NCI-H2107 (cell line): ENCODE measurements at regions not wholly inside any gene's neighbourhood (a gene's known extent, or its start where the extent isn't known, plus 50 kb on each side); places are given as distances from the start of the nearest gene placed in this dataset.

Experiments
- DNase-seq: peaks from one replicate; lab custom pipeline; 2025; lab: John Stamatoyannopoulos, UW

- no peak for DNase-seq
Measured at GRCh38 chr15:66945842-66946241, 119.6 kb upstream of the SMAD3 start.

GRCh38 chr15:66946578-66947164 is 118.7 kb upstream of the SMAD3 start:
- DNase-seq = no peak

- DNase-seq = no peak
Measured at GRCh38 chr15:66947471-66947870, 117.9 kb upstream of the SMAD3 start.

DNA sequence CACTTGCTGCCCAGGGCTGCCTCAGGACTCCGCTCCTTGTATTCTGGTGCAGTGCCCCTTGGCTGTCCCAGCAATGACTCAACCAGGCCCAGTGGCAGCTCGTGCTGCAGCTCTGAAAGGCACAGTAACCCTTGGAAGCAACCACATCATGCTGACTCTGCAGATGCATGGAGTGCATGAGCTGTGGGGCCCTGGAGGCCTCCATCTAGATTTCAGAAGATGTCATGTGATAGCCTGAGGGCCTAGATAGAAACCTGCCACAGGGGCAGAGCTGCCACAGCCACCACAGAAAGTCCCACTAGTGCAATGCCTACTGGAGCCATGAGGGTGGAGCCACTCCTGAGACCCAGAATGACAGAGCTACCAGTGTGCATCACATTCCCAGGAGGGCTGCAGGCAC is 117.1 kb upstream of the SMAD3 start:
- DNase-seq = no peak

DNA sequence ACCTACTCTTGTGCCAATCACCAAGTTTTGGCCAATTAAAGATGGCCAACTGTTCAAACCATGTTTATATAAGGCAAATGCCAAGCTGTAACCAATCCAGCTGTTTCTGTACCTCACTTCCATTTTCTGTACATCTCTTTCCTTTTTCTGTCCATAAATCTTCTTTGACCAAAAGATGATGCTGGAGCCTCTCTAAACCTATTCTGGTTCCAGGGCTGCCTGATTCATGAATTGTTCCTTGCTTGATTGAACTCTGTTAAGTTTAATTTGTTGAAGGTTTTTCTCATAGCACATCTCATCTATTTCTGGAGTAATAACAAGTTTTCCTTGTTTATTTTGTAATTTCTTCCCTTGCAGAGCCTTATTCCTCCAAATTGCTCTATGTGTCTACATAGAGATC is 115.3 kb upstream of the SMAD3 start:
- no peak for DNase-seq

DNA sequence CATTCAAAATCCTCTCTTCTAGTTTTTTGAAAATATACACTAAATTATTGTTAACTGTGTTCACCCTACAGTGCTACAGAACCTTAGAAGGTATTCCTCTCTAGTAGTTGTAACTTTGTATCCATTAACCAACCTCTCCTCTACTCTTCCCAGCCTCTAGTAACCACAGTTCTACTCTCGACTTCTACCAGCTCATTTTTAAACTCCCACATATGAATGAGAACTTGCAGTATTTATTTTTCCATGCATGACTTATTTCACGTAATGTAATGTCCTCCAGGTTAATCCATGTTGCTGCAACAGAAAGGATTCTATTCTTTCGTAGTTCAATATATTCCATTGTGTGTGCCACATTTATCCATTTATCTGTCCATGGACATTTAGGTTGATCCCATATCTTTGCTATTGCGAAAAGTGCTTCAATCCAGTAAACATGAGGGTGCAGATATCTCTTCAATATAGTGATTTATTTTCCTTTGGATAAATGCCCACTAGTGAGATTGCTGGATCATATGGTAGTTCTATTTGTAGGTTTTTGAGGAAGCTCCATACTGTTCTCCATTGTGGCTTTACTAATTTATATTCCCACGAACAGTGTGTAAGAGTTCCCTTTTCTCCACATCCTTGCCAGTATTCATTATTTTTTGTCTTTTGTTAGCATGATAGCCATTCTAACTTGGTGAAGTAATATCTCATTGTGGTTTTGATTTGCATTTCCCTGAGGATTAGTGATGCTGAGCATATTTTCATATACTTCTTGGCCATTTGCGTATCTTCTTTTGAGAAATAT is 113.7 kb upstream of the SMAD3 start:
- DNase-seq = no peak

GRCh38 chr15:66952756-66953522 is 112.5 kb upstream of the SMAD3 start:
- DNase-seq = no peak

DNA sequence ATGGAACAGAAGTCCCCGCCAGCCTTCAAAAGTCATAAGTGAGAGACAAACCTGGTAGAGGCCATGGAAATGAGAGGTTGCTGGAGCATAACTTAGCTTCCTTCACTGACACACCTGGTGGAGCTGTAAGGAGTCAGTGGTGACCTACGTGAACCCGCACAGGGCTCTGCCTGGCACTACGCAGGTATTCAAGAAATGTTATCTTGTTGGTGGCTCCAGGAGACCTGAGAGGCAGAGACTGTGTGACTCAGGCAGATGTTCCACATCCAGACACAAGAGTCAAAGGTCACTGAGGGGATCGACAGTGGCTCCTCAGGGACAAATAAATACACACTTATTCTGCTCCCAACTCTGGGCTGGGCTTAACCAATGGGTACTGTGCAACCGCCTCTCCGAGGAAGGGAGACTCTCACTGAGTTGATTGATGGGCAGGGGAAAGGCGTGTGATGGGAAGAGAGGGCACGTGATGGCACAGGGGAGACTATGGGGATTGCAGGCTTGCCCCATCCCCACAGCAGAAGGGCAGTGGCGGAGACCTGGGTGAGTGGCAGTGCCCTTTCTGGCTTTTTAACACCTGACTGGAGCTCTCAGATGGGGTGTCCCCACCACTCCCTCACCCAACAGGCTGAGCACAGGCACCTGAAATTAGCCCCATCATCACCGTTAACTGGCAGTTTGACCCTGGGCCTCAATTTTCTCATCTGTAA is 111.7 kb upstream of the SMAD3 start:
- no peak for DNase-seq

DNA sequence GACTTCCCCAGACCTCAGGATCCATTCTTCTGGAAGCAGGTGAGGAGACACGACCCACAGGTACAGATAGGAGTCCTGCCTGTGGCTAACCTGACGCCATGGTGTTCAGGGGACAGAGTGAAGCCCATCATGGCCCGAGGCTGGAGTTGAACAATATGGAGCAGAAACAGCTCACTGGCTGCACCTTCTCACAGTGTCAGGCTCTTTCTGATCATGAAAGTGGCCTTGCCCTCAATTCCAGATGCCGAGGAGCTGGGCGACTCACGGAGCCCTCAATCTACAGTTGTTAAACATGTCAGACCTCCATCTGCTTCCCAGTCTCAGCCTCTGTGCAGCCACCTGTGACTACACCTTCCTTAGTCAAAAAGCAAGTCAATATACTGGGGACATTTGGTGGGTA is 110.8 kb upstream of the SMAD3 start:
- no peak for DNase-seq

DNA sequence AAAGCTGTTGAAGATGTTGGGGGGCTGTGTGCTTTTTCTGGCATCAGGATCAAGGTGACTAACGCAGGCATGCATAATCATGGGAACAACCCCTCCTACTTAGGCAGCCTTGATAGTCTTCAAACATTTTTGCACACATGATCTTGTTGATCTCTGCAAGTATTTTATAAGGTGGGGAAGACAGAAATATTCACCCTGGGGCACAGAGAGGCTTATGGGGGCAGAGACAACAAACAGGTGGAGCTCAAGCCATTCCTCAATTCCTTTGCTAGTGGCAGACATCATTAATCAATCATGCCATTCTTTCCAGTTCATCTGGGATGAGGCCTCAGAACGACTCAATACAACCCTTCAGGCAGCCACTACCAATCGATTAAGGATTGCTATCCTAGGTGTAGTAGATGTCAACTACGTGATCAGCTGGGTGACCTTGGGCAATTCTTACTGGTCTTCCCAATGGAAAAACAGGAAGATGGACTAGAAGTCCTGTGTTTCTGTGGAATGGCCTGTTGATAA is 110.3 kb upstream of the SMAD3 start:
- DNase-seq = no peak

DNA sequence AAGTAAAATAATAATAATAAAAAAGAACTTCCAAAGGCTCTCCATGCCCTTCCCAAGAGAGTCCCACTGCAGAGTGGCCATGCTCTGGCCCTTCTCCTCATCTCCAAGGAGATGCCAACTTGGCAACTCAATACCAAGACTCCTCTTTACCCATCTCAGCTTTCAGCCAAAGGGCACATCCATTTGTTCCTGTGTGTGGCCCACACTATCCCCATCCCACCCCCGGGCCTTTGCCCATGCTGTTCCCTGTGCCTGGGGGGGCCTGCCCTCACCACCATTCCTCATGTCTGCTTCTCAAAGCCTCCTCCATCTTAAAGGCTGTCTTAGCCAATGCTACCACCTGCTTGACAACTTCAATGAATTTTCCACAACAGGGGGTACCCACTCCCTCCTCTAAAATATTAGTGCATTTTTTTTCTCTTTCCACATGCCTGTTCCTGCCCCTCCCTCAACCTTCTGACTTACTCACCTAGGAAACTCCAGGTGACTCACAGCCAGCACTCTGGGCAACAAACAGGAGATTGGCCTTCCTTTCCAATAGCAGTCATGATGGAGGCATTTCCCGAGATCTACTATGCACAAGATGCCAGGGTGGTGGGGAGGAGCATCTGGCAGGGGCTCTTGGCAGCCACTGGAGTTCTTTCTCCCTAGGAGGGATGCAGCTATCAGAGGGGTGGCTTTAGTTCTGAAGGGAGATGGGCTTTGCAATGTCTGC is 109.4 kb upstream of the SMAD3 start:
- no peak for DNase-seq

- no peak for DNase-seq
Measured at GRCh38 chr15:66956672-66957430, 108.6 kb upstream of the SMAD3 start.

DNA sequence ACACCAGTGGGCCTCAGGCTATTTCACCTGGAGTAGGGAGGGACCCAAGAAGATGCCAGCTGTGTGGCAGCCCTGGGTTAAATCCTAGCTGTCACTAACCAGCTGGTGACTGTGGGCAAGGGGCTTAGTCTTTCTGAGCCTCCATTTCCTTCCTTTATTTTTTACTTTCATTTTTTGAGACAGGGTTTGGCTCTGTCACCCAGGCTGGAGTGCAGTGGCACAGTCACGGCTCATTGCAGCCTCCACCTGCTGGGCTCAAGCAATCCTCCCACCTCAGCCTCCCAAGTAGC is 108.0 kb upstream of the SMAD3 start:
- no peak for DNase-seq

DNA sequence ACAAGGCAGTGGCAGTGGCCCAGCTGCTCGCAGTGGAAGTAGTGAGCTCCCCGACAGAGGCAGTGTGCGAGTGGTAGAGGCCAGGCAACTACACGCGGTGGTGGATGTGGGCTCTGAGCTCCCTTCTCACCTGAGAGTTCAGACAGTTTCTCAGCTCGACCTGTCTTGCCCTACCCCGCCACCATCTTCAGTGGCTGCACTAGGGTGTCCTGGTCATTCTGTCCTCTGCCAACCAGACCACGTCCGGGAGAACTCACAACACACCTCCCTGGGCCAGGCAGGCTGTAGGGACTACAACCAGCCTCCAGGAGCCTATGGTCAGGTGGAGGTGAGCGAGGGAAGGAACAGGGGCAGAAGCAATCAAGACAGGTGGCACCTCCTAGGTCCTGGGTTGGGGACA is 106.3 kb upstream of the SMAD3 start:
- no peak for DNase-seq

- DNase-seq = no peak
Measured at GRCh38 chr15:66959875-66960274, 105.5 kb upstream of the SMAD3 start.

DNA sequence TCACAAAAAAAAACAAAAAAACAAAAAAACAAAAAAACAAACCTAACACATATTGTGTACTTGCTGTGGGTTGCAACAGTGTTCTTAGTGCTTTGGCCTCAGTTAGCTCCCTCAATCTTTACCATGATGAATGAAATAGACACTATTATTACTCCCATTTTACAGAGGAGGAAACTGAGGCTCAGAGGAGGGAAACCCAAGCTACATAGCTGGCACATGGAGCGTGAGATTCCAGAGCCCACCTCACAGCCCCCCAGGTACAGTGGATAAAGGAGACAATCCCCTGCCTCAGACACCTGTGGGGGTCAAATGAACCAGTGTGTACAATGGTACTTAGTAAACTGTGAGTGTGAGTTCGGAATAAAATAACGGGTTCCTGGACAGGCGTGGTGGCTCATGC is 104.9 kb upstream of the SMAD3 start:
- DNase-seq = no peak

- no peak for DNase-seq
Measured at GRCh38 chr15:66961407-66961884, 104.0 kb upstream of the SMAD3 start.

DNA sequence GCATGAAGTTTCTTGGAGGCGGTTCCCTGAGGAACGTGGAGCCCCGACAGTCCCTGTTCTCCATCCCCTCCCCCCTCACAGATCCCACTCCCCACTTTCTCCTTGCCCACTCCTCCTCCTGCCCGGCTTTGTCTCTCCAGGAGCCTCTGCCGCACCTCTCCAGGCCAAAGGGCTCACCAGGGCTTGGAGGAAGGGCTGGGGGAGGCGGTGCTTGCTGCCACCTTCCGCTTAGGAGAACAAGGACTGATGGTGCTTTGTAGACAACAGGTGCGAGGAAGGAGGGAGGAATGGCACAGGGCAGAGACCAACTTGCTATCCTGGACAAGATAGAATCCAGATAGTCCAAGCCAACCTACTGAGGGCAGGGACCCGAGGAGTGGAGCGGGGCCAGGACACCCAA is 103.5 kb upstream of the SMAD3 start:
- DNase-seq = no peak

DNA sequence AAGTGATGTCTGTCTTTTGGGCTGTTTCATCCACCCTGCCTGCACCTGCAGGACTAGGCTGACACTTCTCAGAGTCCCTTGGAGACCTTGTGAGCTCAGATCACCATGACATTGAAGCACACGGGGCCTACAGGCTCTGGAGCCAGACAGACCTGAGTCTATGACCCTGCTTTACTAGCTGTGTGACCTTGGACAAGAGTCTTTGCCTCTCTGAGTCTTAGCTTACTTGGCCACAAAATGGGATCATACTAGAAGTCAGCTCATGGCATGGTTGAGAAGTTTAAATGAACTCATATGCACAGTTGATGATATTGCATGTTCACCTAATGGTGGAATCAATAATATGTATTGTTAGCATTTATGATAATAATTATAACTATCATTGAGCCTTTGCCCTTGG is 102.9 kb upstream of the SMAD3 start:
- no peak for DNase-seq

DNA sequence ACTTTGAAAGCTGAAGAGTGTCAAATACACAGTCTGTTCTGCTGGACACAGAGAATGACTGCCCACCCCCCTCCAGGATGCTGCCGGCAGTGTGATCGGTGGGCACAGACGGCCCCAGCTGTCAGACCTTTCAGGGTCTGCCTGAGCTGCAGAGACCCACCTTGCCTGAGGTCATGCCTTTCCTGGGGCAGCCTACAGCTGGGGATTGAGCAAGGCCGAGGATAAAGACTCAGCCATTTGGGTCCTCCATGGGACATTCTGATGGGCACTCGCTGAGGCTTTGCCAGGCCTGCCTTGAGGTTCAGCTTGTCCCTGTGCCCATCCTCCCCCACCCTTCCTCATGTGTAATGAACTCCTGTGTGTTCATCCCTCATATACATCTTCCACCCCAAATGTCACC is 102.3 kb upstream of the SMAD3 start:
- no peak for DNase-seq

GRCh38 chr15:66963710-66964109 is 101.7 kb upstream of the SMAD3 start:
- DNase-seq = no peak
